CD4-positive, alpha-beta T cell treated with Interleukin-1 beta for 1 hour (primary cell): ENCODE measurements at regions not wholly inside any gene's neighbourhood (a gene's known extent, or its start where the extent isn't known, plus 50 kb on each side); places are given as distances from the start of the nearest gene placed in this dataset.
A peak's percentile ranks its signal among the peaks of the same experiment; 100 is the strongest.
"Not testable (repeated sequence)": the region's sequence is repeated elsewhere in the genome, so short reads cannot be mapped to it uniquely, and the experiment has no call there.

Experiments
- DNase-seq, 2 donors: peaks; one replicate each; pipeline ENCODE4 v3.0.0-alpha.2; 2020 to 2022

- DNase-seq: not testable (repeated sequence)
Measured at GRCh38 chr18:14606546-14606945, 63.1 kb upstream of the POTEC start.

- not testable (repeated sequence) for DNase-seq
Measured at GRCh38 chr18:14607360-14607759, 64.0 kb upstream of the POTEC start.

- DNase-seq: peak in 1 of 2 donors; percentile 31
Measured at GRCh38 chr18:14612422-14612821, 69.0 kb upstream of the POTEC start.

- not testable (repeated sequence) for DNase-seq
Measured at GRCh38 chr18:14614485-14614884, 71.1 kb upstream of the POTEC start.

GRCh38 chr18:14627336-14627735 is 83.9 kb upstream of the POTEC start:
- not testable (repeated sequence) for DNase-seq

- DNase-seq: not testable (repeated sequence)
Measured at GRCh38 chr18:14628323-14628978, 85.1 kb upstream of the POTEC start.

GRCh38 chr18:14628979-14629325 is 85.6 kb upstream of the POTEC start:
- DNase-seq: not testable (repeated sequence)

GRCh38 chr18:14632976-14633375 is 89.6 kb upstream of the POTEC start:
- DNase-seq: not testable (repeated sequence)

- peak in 1 of 2 donors; percentile 21 for DNase-seq
Measured at GRCh38 chr18:14638008-14638407, 94.6 kb upstream of the POTEC start.

- not testable (repeated sequence) for DNase-seq
Measured at GRCh38 chr18:14641121-14641520, 97.7 kb upstream of the POTEC start.

GRCh38 chr18:14643715-14644290 is 100.4 kb upstream of the POTEC start:
- DNase-seq: not testable (repeated sequence)

- not testable (repeated sequence) for DNase-seq
Measured at GRCh38 chr18:14693051-14693450, 54.9 kb upstream of the ANKRD30B start.

GRCh38 chr18:14693882-14694281 is 54.1 kb upstream of the ANKRD30B start:
- not testable (repeated sequence) for DNase-seq

GRCh38 chr18:14698006-14698405 is 50.0 kb upstream of the ANKRD30B start:
- DNase-seq: not testable (repeated sequence)
